ENCODE measurements at regions not wholly inside any gene's neighbourhood (a gene's known extent, or its start where the extent isn't known, plus 50 kb on each side); places are given as distances from the start of the nearest gene placed in this dataset.

- TF ChIP-seq, protein P1, sequence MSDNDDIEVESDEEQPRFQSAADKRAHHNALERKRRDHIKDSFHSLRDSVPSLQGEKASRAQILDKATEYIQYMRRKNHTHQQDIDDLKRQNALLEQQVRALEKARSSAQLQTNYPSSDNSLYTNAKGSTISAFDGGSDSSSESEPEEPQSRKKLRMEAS (IDR thresholded peaks at IDR 0.05) = no peak
- TF ChIP-seq CTCF (IDR thresholded peaks at IDR 0.05; ENCODE audit: low read depth, low read length, missing input control) = no peak
- TF ChIP-seq REST (IDR thresholded peaks at IDR 0.05) = no peak
- TF ChIP-seq SP1 (IDR thresholded peaks at IDR 0.05) = no peak
- no peak for TF ChIP-seq RXRA (IDR thresholded peaks at IDR 0.05)
- no peak for TF ChIP-seq YY1 (IDR thresholded peaks at IDR 0.05)
- TF ChIP-seq, protein P2, sequence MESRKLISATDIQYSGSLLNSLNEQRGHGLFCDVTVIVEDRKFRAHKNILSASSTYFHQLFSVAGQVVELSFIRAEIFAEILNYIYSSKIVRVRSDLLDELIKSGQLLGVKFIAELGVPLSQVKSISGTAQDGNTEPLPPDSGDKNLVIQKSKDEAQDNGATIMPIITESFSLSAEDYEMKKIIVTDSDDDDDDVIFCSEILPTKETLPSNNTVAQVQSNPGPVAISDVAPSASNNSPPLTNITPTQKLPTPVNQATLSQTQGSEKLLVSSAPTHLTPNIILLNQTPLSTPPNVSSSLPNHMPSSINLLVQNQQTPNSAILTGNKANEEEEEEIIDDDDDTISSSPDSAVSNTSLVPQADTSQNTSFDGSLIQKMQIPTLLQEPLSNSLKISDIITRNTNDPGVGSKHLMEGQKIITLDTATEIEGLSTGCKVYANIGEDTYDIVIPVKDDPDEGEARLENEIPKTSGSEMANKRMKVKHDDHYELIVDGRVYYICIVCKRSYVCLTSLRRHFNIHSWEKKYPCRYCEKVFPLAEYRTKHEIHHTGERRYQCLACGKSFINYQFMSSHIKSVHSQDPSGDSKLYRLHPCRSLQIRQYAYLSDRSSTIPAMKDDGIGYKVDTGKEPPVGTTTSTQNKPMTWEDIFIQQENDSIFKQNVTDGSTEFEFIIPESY (IDR thresholded peaks at IDR 0.05) = no peak
- no peak for TF ChIP-seq RAD21 (IDR thresholded peaks at IDR 0.05)
- no peak for TF ChIP-seq JUND (IDR thresholded peaks at IDR 0.05)
- TF ChIP-seq, protein P3, sequence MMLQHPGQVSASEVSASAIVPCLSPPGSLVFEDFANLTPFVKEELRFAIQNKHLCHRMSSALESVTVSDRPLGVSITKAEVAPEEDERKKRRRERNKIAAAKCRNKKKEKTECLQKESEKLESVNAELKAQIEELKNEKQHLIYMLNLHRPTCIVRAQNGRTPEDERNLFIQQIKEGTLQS (IDR thresholded peaks at IDR 0.05) = no peak
- TF ChIP-seq EGR1 (IDR thresholded peaks at IDR 0.05; ENCODE audit: low read depth in 2 of 2) = no peak
- TF ChIP-seq GABPA (IDR thresholded peaks at IDR 0.05 in 1 of 2, conservative IDR thresholded peaks at IDR 0.05 in 1 of 2) = no peak
Measured at GRCh38 chr2:207219081-207219630, 53.4 kb upstream of the KLF7 start.

Data from liver (tissue), 3 donors.